BE2C (cell line): ENCODE measurements at regions not wholly inside any gene's neighbourhood (a gene's known extent, or its start where the extent isn't known, plus 50 kb on each side); places are given as distances from the start of the nearest gene placed in this dataset.
"Not testable (repeated sequence)": the region's sequence is repeated elsewhere in the genome, so short reads cannot be mapped to it uniquely, and the experiment has no call there.

Source experiments
- DNase-seq: peaks from one replicate; pipeline ENCODE4 v3.0.0-alpha.2; 2020
- H3K27me3 ChIP-seq: fragments of 250-450 bp; sonication (Bioruptor Pico); 2 replicates; pipeline ENCODE4 v1.5.1; 2020; ENCODE audit warnings: mild to moderate bottlenecking
- H3K36me3 ChIP-seq: fragments of 250-450 bp; sonication (Bioruptor Pico); 2 replicates; pipeline ENCODE4 v1.5.1; 2020; ENCODE audit warnings: mild to moderate bottlenecking
- H3K4me1 ChIP-seq: fragments of 250-450 bp; sonication (Bioruptor Pico); 2 replicates; pipeline ENCODE4 v1.5.1; 2020
- H3K4me3 ChIP-seq: 2 replicates; pipeline ENCODE4 v1.5.1; 2011; ENCODE audit warnings: low read depth, low read length
- H3K9me3 ChIP-seq: fragments of 250-450 bp; sonication (Bioruptor Pico); 2 replicates; pipeline ENCODE4 v1.5.1; 2020
- TF ChIP-seq, protein P1 (sequence below): IDR thresholded peaks from 2 replicates; pipeline ENCODE4 v1.5.1; 2012; ENCODE audit warnings: mild to moderate bottlenecking, low read depth, low read length

DNA sequence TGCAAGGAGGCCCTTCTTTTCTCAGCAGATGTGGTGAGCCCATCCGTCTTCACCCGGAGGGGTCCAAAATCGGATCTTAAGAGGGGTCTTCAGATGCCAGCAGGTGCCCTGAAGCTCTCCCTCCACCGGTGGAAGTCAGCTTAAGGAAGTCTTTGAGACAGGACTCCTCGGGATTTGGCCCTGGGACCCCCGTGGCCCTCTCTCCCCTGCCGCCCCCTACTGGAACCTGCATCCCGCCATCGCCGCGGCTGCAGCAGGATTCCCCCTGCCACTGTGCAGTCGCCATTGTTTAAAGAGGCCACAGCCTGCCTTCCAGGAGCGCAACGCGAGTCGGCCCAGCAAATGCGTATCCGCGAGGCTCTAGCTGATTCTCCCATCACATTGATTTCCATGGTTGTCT lies 292.5 kb upstream of the ZNF337 start:
- Histone ChIP-seq H3K36me3 (no peaks in the 10 kb centered on the region), H3K27me3 (no peaks in the 10 kb centered on the region), H3K4me3 (no peak overlapping the region), H3K9me3 (no peaks in the 10 kb centered on the region), H3K4me1 (no peaks in the 10 kb centered on the region)
- TF ChIP-seq, protein P1, sequence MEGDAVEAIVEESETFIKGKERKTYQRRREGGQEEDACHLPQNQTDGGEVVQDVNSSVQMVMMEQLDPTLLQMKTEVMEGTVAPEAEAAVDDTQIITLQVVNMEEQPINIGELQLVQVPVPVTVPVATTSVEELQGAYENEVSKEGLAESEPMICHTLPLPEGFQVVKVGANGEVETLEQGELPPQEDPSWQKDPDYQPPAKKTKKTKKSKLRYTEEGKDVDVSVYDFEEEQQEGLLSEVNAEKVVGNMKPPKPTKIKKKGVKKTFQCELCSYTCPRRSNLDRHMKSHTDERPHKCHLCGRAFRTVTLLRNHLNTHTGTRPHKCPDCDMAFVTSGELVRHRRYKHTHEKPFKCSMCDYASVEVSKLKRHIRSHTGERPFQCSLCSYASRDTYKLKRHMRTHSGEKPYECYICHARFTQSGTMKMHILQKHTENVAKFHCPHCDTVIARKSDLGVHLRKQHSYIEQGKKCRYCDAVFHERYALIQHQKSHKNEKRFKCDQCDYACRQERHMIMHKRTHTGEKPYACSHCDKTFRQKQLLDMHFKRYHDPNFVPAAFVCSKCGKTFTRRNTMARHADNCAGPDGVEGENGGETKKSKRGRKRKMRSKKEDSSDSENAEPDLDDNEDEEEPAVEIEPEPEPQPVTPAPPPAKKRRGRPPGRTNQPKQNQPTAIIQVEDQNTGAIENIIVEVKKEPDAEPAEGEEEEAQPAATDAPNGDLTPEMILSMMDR, result no peak
- DNase-seq, result no peak

- not testable (repeated sequence) for H3K4me1 ChIP-seq, H3K27me3 ChIP-seq, H3K36me3 ChIP-seq, H3K4me3 ChIP-seq, H3K9me3 ChIP-seq, DNase-seq
Measured at GRCh38 chr20:25987928-25988560, 291.4 kb upstream of the ZNF337 start.

DNA sequence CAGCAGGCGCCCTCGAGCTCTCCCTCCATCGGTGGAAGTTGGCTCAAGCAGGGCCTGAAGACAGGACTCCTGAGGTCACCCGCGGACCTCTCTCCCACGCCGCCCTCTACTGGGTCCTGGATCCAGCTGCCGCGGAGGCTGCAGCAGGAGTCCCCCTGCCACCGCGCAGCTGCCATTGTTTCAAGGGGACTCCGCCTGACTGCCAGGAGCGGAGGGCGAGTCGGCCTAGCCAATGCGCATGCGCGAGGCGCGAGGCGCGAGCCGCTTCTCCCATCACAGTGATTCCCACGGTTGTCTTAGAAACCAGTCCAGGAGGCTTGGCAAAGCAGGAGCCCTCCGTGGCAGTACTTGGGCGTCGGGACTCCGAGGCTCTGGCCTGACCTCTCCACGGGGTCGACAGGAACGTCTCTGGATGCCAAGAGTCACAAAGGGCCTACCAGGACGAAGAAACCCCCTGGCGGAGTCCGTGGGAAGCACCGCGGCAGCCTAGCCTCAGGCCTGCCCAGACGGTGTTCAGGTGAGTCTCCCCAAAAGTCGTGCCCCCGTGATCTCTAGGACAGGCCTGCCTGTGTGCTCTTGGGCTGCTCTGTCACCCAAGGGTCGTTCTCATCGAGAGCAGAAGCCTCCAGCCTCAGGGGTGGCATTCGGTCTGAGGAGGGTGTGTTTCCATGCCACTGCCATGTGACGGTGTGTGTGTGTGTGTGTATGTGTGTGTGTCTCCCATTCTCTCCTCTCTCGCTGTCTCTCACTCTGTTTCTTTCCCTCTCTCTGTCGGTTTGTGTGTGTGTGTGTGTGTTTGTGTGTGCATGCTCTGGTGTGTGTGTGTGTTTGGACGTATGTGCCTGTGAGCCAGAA lies 290.6 kb upstream of the ZNF337 start:
- Histone ChIP-seq H3K9me3 (no peaks in the 10 kb centered on the region), H3K27me3 (no peaks in the 10 kb centered on the region), H3K4me3 (no peak overlapping the region), H3K36me3 (no peaks in the 10 kb centered on the region), H3K4me1 (no peaks in the 10 kb centered on the region)
- TF ChIP-seq, protein P1, result no peak
- DNase-seq, result no peak

GRCh38 chr20:25985597-25985996 lies 288.9 kb upstream of the ZNF337 start:
- DNase-seq, result no peak
- Histone ChIP-seq H3K4me3 (peak overlapping the region; percentile 55), H3K27me3 (no peaks in the 10 kb centered on the region), H3K36me3 (no peaks in the 10 kb centered on the region), H3K4me1 (no peaks in the 10 kb centered on the region), H3K9me3 (no peaks in the 10 kb centered on the region)
- TF ChIP-seq, protein P1, result no peak

DNA sequence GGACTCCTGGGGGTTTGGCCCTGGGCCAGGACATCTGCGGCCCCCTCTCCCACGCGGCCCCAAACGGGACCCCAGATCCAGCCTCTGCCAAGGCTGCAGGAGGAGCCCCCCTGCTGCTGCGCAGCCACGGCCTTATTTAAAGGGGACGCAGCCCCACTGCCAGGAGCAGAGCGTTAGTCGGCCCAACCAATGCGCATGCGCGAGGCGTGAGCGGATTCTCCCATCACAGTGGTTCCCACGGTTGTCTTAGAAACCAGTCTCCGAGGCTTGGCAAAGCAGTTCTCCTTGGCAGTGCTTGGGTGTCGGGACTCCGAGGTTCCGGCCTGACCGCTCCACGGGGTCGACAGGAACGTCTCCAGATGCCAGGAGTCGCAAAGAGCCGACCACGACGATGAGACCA lies 288.3 kb upstream of the ZNF337 start:
- DNase-seq, result peak; percentile 79
- TF ChIP-seq, protein P1, result no peak
- Histone ChIP-seq H3K4me3 (peak overlapping the region; percentile 55), H3K36me3 (no peaks in the 10 kb centered on the region), H3K9me3 (no peaks in the 10 kb centered on the region), H3K27me3 (no peaks in the 10 kb centered on the region), H3K4me1 (no peaks in the 10 kb centered on the region)

- H3K4me1 ChIP-seq, DNase-seq, H3K9me3 ChIP-seq, H3K36me3 ChIP-seq, H3K27me3 ChIP-seq, H3K4me3 ChIP-seq: not testable (repeated sequence)
Measured at GRCh38 chr20:25982701-25983100, 286.0 kb upstream of the ZNF337 start.

DNA sequence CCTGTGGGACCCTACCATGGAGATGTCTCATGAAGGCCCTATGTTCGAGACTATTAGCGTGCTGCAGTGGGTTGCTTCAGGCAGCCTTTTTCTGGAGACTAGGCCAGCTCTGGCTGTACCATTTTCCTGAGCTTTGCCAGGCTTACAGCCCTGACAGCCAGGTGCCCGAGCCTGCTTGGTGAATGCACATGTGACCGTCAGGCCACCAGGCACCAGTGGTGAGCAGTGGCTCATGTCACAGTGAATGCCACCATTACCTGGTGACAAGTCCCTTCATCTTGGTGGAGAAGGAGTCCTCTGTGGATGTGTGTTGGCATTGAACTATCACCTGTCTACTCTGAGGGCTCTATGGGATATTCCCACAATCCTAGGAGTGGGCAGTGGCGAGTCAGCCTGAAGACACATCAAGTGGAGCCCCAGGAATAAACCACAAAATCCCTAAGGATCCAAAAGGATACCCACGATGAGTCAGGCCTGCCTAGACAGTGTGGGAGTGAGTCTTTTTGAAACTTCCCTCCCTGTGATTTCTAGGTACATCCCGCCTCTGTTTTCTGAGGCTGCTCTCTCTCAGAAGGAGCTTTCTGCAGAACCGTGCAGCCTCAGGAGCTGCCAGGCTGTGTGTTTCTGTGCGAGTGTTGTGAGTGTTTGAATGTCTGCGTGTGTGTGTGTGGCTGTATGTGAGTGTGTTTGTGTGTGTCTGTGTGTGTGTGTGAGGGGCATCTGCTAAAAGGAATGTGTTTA lies 282.0 kb upstream of the ZNF337 start:
- not testable (repeated sequence) for H3K9me3 ChIP-seq, H3K27me3 ChIP-seq, DNase-seq, H3K36me3 ChIP-seq, H3K4me3 ChIP-seq, H3K4me1 ChIP-seq

GRCh38 chr20:25975816-25976215 lies 279.2 kb upstream of the ZNF337 start:
- not testable (repeated sequence) for H3K9me3 ChIP-seq, DNase-seq, H3K4me1 ChIP-seq, H3K36me3 ChIP-seq, H3K27me3 ChIP-seq, H3K4me3 ChIP-seq

GRCh38 chr20:25965203-25965602 lies 268.6 kb upstream of the ZNF337 start:
- not testable (repeated sequence) for H3K4me3 ChIP-seq, H3K36me3 ChIP-seq, H3K27me3 ChIP-seq, H3K4me1 ChIP-seq, H3K9me3 ChIP-seq, DNase-seq

- not testable (repeated sequence) for H3K4me1 ChIP-seq, H3K4me3 ChIP-seq, H3K9me3 ChIP-seq, DNase-seq, H3K27me3 ChIP-seq, H3K36me3 ChIP-seq
Measured at GRCh38 chr20:25953876-25954275, 257.2 kb upstream of the ZNF337 start.

DNA sequence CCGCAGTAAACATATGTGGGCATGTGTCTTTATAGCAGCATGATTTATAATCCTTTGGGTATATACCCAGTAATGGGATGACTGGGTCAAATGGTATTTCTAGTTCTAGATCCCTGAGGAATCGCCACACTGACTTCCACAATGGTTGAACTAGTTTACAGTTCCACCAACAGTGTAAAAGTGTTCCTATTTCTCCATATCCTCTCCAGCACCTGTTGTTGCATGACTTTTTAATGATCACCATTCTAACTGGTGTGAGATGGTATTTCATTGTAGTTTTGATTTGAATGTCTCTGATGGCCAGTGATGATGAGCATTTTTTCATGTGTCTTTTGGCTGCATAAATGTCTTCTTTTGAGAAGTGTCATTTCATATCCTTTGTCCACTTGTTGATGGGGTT lies 238.6 kb upstream of the ZNF337 start:
- not testable (repeated sequence) for H3K36me3 ChIP-seq, H3K4me1 ChIP-seq, H3K27me3 ChIP-seq, DNase-seq, H3K4me3 ChIP-seq, H3K9me3 ChIP-seq
